ENCODE measurements at regions not wholly inside any gene's neighbourhood (a gene's known extent, or its start where the extent isn't known, plus 50 kb on each side); places are given as distances from the start of the nearest gene placed in this dataset.

DNA sequence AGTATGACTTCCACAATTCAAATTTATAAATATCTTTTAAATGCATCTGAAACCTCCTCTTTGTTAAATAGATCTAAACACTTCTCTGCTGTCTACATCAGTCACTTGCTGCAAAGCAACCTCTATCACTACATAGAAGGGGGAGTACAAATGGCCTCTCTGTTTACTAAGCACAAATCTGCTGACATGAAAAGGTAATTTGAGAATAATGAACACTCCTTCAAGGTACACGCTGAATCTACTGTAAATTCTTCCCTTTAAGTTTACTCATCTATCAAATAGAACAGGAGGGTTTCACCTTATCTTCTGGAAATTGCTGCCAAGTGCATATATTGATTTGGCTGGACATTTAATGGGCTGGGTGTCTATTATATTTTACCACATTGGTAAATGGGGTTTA is 879.6 kb downstream of the SUCLG1 start:
- TF ChIP-seq ZNF639 (tag by site-specific recombination; IDR thresholded peaks at IDR 0.05) (no peak), CTCF (tag by site-specific recombination; IDR thresholded peaks at IDR 0.05) (no peak), ZNF660 (tag by site-specific recombination; IDR thresholded peaks at IDR 0.05) (no peak), ZNF558 (tag by site-specific recombination; IDR thresholded peaks at IDR 0.05) (no peak), ZNF776 (tag by site-specific recombination; IDR thresholded peaks at IDR 0.05; ENCODE audit: borderline replicate concordance) (no peak), ELK4 (IDR thresholded peaks at IDR 0.05; ENCODE audit: borderline replicate concordance, low read depth, low read length) (no peak), YY1 (tag by site-specific recombination; IDR thresholded peaks at IDR 0.05) (no peak), ZNF311 (tag by site-specific recombination; IDR thresholded peaks at IDR 0.05; ENCODE audit: borderline replicate concordance) (no peak)

Measured in HEK293 (cell line).